ENCODE measurements at regions not wholly inside any gene's neighbourhood (a gene's known extent, or its start where the extent isn't known, plus 50 kb on each side); places are given as distances from the start of the nearest gene placed in this dataset.

- TF ChIP-seq, protein P1, sequence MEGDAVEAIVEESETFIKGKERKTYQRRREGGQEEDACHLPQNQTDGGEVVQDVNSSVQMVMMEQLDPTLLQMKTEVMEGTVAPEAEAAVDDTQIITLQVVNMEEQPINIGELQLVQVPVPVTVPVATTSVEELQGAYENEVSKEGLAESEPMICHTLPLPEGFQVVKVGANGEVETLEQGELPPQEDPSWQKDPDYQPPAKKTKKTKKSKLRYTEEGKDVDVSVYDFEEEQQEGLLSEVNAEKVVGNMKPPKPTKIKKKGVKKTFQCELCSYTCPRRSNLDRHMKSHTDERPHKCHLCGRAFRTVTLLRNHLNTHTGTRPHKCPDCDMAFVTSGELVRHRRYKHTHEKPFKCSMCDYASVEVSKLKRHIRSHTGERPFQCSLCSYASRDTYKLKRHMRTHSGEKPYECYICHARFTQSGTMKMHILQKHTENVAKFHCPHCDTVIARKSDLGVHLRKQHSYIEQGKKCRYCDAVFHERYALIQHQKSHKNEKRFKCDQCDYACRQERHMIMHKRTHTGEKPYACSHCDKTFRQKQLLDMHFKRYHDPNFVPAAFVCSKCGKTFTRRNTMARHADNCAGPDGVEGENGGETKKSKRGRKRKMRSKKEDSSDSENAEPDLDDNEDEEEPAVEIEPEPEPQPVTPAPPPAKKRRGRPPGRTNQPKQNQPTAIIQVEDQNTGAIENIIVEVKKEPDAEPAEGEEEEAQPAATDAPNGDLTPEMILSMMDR (IDR thresholded peaks at IDR 0.05; ENCODE audit: borderline replicate concordance, extremely low read depth, low read length, poor library complexity, severe bottlenecking), result no peak
- no peak for TF ChIP-seq EZH2 (IDR thresholded peaks at IDR 0.05; ENCODE audit: borderline replicate concordance, low read depth, low read length, severe bottlenecking)
These were observed 108.5 kb upstream of the USP47 start for GRCh38 chr11:11733246-11733747.

All from DND-41 (cell line).